ENCODE measurements at regions not wholly inside any gene's neighbourhood (a gene's known extent, or its start where the extent isn't known, plus 50 kb on each side); places are given as distances from the start of the nearest gene placed in this dataset.

GRCh38 chr16:60346256-60346655 lies 1612.1 kb upstream of the GOT2 start:
- Histone ChIP-seq H3K4me1 (ENCODE audit: insufficient read depth, low read length) (no peaks in the 10 kb centered on the region), H3K27ac (ENCODE audit: extremely low read length, insufficient read depth, low read length) (no peak overlapping the region), H3K9ac (ENCODE audit: insufficient read depth, low read depth, low read length) (no peak overlapping the region), H2AFZ (ENCODE audit: low read length) (no peak overlapping the region), H3K4me3 (replicated peaks in 1 of 3; ENCODE audit: insufficient read depth in 1 of 3, low read depth in 2 of 3, low read length in 3 of 3) (no peak overlapping the region), H4K20me1 (ENCODE audit: insufficient read depth, low read length) (no peaks in the 10 kb centered on the region), H3K4me2 (ENCODE audit: low read depth, low read length) (no peak overlapping the region), H3K36me3 (replicated peaks in 1 of 2; ENCODE audit: control insufficient read depth in 1 of 2, insufficient read depth in 2 of 2, low read length in 2 of 2) (no peaks in the 10 kb centered on the region), H3K79me2 (ENCODE audit: insufficient read depth, low read length) (no peaks in the 10 kb centered on the region), H3K27me3 (ENCODE audit: control insufficient read depth in 1 of 2, insufficient read depth in 2 of 2, low read length in 2 of 2) (no peaks in the 10 kb centered on the region), H3K9me3 (ENCODE audit: low read length) (peaks cover 64% of the 10 kb centered on the region)
- DNase-seq (ENCODE audit: low spot score) (no peak), ATAC-seq (no peak), FAIRE-seq (no peak)
- 0% methylated on average over 1 of the region's 1 CpG for WGBS (ENCODE audit: low lambda C conversion rate)
- BruUV-seq (replicated peaks): no TSS peak
- intact Hi-C loops (cut with micrococcal nuclease; ENCODE audit: unreplicated experiment) (no loop called here), in situ Hi-C loops (cut with HindIII; ENCODE audit: extremely low pct_ligation_motif_present, low pct_unique_long_range_greater_than_20kb) (no loop called here)
- TF ChIP-seq, protein P1, sequence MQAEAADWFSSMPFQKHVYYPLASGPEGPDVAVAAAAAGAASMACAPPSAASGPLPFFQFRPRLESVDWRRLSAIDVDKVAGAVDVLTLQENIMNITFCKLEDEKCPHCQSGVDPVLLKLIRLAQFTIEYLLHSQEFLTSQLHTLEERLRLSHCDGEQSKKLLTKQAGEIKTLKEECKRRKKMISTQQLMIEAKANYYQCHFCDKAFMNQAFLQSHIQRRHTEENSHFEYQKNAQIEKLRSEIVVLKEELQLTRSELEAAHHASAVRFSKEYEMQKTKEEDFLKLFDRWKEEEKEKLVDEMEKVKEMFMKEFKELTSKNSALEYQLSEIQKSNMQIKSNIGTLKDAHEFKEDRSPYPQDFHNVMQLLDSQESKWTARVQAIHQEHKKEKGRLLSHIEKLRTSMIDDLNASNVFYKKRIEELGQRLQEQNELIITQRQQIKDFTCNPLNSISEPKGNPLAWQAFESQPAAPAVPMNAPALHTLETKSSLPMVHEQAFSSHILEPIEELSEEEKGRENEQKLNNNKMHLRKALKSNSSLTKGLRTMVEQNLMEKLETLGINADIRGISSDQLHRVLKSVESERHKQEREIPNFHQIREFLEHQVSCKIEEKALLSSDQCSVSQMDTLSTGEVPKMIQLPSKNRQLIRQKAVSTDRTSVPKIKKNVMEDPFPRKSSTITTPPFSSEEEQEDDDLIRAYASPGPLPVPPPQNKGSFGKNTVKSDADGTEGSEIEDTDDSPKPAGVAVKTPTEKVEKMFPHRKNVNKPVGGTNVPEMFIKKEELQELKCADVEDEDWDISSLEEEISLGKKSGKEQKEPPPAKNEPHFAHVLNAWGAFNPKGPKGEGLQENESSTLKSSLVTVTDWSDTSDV (CRISPR knock-in tag; IDR thresholded peaks at IDR 0.05): no peak
- TF ChIP-seq SMAD1 (CRISPR knock-in tag; IDR thresholded peaks at IDR 0.05; ENCODE audit: borderline replicate concordance, low read depth) (no peak), SKI (IDR thresholded peaks at IDR 0.05; ENCODE audit: partially characterized antibody) (no peak), HNRNPH1 (optimal IDR thresholded peaks at IDR 0.05; ENCODE audit: low read depth, low read length) (no peak), ZNF282 (IDR thresholded peaks at IDR 0.05; ENCODE audit: partially characterized antibody) (no peak), ZBTB21 (CRISPR knock-in tag; IDR thresholded peaks at IDR 0.05) (no peak), HNRNPLL (IDR thresholded peaks at IDR 0.05; ENCODE audit: low read depth, low read length, poor library complexity, severe bottlenecking) (no peak), ZMYM3 (CRISPR knock-in tag; IDR thresholded peaks at IDR 0.05) (no peak), MYPOP (CRISPR knock-in tag; IDR thresholded peaks at IDR 0.05) (no peak), HNF4G (IDR thresholded peaks at IDR 0.05; ENCODE audit: borderline replicate concordance, low read depth, low read length) (no peak), HNF4G (CRISPR knock-in tag; IDR thresholded peaks at IDR 0.05; ENCODE audit: borderline replicate concordance, low read depth) (no peak), ZNF782 (CRISPR knock-in tag; IDR thresholded peaks at IDR 0.05; ENCODE audit: borderline replicate concordance) (no peak), JARID2 (CRISPR knock-in tag; IDR thresholded peaks at IDR 0.05; ENCODE audit: insufficient replicate concordance) (no peak), U2AF1 (optimal IDR thresholded peaks at IDR 0.05; ENCODE audit: low read depth, low read length) (no peak), ZNF558 (CRISPR knock-in tag; IDR thresholded peaks at IDR 0.05; ENCODE audit: borderline replicate concordance) (no peak), TBX3 (IDR thresholded peaks at IDR 0.05; ENCODE audit: borderline replicate concordance) (no peak), GTF3A (CRISPR knock-in tag; conservative IDR thresholded peaks at IDR 0.05) (no peak)
- TF ChIP-seq, protein P2, sequence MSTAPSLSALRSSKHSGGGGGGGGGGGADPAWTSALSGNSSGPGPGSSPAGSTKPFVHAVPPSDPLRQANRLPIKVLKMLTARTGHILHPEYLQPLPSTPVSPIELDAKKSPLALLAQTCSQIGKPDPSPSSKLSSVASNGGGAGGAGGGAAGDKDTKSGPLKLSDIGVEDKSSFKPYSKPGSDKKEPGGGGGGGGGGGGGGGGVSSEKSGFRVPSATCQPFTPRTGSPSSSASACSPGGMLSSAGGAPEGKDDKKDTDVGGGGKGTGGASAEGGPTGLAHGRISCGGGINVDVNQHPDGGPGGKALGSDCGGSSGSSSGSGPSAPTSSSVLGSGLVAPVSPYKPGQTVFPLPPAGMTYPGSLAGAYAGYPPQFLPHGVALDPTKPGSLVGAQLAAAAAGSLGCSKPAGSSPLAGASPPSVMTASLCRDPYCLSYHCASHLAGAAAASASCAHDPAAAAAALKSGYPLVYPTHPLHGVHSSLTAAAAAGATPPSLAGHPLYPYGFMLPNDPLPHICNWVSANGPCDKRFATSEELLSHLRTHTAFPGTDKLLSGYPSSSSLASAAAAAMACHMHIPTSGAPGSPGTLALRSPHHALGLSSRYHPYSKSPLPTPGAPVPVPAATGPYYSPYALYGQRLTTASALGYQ (CRISPR knock-in tag; IDR thresholded peaks at IDR 0.05): no peak
- TF ChIP-seq, protein P3, sequence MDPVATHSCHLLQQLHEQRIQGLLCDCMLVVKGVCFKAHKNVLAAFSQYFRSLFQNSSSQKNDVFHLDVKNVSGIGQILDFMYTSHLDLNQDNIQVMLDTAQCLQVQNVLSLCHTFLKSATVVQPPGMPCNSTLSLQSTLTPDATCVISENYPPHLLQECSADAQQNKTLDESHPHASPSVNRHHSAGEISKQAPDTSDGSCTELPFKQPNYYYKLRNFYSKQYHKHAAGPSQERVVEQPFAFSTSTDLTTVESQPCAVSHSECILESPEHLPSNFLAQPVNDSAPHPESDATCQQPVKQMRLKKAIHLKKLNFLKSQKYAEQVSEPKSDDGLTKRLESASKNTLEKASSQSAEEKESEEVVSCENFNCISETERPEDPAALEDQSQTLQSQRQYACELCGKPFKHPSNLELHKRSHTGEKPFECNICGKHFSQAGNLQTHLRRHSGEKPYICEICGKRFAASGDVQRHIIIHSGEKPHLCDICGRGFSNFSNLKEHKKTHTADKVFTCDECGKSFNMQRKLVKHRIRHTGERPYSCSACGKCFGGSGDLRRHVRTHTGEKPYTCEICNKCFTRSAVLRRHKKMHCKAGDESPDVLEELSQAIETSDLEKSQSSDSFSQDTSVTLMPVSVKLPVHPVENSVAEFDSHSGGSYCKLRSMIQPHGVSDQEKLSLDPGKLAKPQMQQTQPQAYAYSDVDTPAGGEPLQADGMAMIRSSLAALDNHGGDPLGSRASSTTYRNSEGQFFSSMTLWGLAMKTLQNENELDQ (CRISPR knock-in tag; IDR thresholded peaks at IDR 0.05; ENCODE audit: borderline replicate concordance): no peak
- ChIA-PET POLR2A (no interaction called here), CTCF (ENCODE audit: low intra/inter-chr PET ratio, low total read pairs) (no interaction called here)

Data from HepG2 (cell line).